CD4-positive, alpha-beta T cell treated with Interleukin-6 for 4 hours (primary cell): ENCODE measurements at regions not wholly inside any gene's neighbourhood (a gene's known extent, or its start where the extent isn't known, plus 50 kb on each side); places are given as distances from the start of the nearest gene placed in this dataset.

Source experiments
- DNase-seq: peaks from one replicate; pipeline ENCODE4 v3.0.0-alpha.2; 2020; ENCODE audit warnings: mixed read lengths

DNA sequence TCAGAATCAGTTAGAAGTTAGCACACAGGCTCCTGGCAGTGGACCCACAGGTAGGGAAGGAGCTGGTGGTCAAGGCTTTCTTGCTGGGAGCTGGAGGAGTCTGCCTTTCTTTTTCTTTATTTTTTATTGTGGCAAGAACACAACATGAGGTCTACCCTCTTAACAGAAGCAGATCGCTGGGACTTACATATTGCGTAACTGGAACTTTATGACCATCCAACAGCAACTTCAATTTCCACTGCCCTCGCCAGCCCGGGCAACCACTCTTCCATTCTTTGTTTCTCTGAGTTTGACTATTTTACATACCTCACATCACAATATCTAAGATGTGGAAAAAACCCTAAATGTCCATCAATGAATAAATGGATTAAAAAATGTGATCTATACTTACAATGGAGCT is 147.8 kb upstream of the AJAP1 start:
- no peak for DNase-seq

DNA sequence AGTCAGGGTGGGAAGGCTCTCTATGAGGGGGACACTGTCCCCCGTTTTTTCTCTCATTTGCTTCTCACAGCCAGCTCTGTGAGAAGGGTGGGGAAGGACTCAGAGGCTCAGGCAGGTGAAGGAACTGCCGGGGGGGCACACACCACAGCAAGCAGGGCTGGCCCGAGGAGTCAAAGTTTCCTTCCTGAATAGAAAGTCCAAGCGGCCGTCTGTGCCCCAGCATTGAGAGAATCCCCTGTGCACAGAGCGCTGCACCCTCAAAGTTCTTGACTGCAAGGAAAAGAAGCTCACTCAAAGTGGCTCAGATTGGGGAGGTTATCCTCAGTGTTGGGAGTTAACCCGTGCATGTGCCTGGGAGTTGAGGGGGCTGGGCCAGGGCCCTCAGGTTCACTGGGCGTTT is 145.2 kb upstream of the AJAP1 start:
- DNase-seq, result no peak

DNA sequence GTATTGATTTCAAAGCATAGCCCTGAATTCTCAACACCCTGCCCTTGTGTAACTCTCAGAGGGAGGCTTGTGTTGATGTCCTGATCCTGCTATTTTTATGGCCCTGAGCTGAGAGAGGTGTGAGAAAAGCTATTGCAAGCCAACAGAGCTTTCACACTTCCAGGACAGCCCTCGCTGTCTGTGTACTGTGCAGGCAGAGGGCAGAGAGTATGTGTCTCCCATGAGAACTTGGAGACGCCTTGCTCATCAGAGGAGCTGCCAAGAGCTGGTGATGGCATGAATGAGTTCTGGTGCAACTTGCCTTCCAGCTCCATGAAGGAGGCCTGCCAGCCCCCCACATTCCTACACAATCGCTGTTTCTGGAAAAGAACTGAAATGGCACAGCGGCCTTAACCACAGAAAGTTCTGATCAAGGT is 144.1 kb upstream of the AJAP1 start:
- no peak for DNase-seq

DNA sequence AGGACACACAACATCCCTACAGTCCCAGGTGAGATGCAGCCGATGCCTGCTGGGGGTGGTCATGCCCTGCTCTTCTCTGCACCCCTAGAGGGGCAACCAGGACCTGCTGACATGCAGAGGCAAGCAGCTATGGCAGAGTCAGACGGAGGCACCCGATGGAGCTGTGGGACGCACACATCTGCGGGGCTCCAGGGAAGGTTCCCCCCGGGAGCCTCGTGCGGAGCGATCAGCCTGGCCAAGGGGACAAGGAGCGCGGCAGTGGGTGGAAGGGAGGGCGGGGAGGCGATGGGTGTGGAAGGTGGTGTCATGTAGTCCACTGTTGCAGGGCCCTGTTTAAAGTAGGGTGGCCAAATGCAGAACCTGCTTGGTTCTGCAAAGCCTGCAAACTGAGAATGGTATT is 143.0 kb upstream of the AJAP1 start:
- no peak for DNase-seq

DNA sequence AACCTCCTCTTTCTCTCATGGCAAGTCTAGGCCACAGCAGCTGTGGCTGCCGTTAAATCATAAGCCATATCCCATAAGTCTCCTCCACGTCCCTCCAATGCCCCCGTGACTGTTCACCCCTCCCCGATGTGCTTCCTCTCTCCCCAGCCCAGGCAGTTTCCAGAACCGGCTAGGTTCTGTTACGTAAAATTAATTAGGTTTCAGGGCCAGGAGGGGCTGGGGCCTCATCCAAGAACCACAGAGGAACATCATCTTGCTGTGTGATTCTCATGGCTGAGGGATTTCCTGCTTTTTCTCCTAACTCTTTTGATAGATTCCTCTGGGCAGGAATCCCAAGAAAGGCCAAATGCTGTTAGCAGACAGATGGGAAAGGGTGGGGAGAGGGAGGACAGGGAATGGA is 141.8 kb upstream of the AJAP1 start:
- DNase-seq, result no peak

DNA sequence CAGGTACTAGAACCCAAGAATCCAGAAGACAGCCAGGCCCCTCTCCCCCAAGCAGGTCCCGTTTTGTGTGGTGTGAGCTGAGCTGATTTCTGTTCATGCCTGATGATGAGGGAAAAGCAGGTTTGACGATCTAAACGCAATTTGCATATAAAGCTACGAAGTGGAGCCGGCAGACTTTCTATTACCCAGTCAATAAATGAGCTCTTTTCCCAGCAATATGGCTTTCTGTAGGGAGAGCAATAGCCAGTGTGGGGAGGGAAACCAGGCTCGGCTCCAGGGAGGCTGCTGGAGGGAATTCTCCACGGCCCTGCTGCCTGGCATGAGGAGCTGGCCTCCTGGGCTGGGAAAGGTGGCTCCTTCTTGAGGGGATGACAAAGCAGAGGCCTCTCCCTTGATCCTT is 140.7 kb upstream of the AJAP1 start:
- DNase-seq, result no peak

DNA sequence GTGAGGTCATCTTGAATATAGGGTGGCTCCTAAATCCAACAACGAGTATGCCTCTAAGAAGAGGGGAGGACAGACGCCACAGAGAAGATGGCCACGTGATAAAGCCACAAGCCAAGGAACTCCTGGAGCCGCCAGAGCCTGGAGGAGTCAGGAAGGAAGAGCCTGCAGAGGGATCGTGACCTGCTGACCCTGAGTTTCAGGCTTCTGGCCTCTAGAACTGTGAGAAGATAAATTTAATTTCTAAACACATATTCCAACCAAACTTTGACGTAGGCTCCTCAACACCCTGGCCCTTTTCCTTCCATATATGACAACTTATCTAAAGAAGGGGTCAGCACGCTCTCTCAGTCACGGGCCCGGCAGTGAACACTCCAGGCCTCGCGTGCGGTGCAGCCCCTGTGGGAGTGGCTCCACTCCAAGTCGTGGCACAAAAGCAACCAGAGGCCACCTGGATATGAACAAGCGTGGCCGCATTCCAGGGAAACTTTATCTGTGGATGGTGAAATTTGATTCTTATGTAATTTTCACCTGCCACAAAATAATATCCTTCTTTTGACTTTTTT is 138.6 kb upstream of the AJAP1 start:
- DNase-seq, result no peak

DNA sequence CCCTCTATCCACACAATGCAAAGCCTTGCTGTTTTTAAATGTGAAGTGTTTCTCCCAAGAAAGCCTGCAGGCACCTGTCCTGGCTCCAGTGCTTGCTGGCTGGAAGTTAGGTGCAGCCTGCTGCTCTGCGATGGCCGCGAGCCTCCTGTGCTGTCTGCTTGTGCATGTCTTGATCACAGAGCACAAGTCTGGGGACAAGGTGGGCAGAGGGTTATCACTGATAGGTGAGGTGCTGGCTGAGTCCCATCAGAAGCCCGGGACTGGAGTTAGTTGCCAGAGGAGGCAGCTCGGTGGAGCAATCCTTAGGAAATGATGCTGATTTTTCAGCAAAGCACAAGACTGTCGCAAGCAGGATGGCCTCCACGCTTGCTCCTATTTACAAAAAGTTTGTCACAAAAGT is 137.8 kb upstream of the AJAP1 start:
- DNase-seq, result no peak

DNA sequence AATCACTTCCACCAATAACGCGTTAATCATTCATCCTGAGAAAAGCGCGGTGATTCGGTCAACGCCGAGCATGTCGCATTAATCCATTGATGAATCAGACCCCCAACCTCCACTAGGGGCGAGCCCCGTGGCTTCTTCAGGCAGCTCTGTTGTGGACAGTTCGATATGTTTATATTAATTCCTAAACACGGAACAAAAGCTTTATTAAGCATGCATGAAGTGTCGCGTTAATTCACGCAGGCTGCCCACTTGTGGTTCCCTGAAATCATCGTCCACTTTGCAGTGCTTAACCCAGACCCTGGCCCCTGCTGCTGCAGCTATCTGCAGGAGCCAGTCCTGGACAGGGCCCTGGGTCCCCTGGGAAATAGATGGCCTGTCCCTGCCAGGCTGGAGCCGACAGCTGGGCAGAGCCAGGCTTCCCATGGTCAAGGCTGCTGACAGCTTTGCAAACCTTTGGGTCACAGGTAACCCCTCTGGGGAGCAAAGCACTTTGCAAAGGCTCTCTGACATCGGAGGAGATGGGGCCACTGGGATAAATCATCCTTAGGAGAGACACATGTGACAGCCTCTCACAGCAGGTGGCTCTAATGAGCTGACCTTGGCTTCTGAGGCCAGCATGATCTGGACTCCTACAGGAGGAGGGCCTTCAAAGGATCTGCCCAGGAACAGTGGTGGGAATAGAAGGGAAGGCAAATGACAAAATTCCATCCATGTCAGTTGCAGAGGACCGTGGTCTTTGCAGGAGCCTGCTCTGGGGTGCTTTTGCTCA is 137.0 kb upstream of the AJAP1 start:
- DNase-seq, result no peak

DNA sequence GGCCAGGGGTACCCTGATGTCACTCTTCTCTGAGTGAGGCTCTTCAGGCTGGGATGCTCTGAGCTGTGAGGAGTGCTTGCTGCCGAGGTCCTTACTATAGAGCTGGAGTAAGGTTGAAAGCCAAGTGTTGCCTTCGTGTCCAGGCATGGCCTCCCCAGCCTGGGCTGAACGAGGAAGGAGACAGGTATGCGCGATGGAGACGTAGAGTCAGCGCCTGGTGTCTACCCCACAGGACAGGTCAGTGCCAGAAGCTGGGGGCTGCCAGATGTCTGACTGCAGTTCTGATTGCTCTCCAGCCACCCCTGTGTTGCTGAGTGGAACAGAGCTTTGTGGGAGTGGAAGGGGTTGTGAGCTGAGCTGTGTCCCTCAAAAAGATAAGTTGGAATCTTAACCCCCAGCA is 135.8 kb upstream of the AJAP1 start:
- DNase-seq, result no peak

DNA sequence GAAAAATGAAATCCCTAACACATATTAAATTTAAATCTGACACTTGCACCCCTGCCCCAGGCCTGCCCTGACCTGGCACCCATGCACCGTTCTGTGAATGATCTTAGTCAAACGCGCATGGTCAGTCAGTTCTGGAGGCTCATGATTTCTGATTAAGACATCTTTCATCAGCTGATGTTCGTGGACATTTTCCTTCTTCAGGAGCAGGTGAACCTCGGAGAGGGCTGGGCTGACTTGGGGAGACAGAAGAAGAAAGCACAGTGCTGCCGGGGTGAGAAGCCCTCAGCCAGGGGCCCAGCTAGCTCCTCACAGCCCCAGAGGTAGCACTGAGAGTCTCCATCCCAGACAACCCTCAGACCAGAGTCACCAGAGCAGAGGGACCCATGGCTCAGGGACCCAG is 134.5 kb upstream of the AJAP1 start:
- no peak for DNase-seq

DNA sequence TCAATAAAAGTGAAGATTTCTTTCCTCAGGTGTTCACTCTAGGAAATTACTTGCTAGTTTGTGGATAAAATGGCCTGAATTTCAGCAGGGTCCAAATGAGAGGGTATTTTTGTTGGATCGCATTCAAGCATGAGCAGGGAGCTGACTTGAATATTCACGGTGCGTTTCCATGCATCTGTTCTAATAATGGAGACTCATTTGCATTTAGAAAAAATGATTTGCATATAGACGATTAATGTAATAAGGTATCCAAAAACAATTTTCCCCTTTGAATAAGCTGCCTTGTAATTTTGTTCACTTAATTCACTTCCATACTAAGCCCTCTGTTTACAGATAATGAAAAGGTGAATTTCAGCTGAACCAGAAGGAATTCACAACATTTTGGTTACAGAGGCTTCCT is 130.9 kb upstream of the AJAP1 start:
- DNase-seq, result no peak

DNA sequence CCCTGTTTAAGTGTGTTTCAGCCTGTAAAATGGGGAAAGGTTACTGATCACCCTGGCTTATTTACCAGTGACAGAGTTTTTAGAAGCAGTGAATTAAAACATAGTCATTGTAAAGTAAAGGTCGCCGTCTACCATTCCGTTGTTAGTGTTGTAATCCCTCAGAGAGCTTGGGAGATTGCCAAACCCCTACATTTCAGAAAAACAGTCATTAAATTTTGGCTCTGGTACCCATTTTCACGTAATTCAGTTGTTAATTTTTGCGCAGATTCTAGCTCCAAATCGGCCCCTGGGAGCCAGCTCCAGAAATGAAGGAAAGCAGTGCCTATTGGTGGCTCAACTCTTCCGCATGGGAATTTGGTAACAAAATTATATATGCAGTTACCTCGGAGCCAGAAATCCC is 127.7 kb upstream of the AJAP1 start:
- no peak for DNase-seq

DNA sequence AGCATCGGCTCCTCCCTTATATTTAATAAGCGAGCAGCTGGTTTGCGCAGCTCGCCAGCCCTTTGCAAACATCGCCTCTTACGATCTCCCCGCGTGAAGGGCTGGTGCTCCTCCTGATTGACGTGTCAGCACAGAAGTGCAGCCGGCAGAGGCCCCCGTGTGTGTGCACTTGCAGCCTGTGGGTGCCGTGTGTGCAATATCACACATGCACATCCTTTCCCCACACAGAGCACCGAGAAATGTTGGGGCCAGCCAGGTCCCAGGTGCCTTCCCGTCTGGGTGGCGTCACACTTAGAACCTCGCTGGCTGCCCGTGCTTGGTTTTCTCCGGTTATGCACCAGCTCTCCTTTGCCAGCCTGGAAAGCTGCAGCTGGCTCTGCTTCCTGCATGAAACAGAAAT is 126.6 kb upstream of the AJAP1 start:
- no peak for DNase-seq

DNA sequence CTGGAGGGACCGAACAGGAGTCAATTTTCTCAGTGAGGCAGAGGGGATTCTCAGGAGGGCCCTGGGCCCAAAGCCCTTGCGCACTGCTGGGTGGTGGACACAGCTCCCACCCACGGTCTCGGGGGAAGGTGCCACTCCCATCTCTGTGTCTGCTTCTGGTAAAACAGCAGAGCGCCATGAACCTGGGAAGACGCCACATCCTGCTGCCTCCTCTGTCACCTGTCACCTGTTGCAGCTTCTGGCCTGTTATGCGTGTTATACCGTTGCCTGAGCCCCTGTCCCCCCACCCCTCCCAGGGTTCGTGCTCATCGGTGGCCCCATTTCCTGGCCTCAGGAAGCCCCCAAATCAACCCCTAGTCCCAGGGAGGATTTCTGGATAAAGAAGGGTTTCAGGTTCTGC is 125.8 kb upstream of the AJAP1 start:
- no peak for DNase-seq

DNA sequence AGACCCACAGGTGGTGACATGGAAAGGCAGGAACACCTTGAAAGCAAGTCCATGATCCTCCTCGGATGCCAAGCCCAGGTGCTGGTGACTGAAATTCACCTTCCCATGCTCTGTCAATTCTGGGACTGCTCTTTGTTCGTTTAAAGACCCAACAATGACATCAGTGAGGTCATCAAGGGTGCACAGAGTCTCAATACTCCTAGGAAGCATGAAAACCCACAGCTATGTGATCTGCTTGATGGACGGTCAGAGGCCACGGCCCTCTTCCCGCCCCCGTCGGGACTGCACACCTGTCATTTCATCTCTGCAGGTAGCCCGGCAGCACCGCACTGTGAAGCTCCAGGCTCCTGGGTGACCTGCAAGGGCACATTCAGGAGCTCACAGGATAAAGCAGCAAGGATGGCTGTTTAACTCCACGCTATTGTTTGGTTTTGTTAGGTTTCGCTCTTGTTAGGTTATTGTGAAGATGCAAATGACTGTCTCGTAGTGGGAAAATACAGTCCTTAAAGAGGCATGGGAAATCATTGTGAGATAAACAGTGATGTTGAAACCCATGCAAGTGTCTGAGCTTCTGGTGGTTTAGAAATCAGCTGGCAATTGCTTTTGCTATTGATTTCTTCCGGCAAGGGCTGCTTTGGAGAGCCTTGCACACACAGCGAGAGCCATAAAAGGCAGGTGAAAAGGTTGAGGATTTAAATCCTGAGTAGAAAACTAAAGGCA is 124.8 kb upstream of the AJAP1 start:
- no peak for DNase-seq

DNA sequence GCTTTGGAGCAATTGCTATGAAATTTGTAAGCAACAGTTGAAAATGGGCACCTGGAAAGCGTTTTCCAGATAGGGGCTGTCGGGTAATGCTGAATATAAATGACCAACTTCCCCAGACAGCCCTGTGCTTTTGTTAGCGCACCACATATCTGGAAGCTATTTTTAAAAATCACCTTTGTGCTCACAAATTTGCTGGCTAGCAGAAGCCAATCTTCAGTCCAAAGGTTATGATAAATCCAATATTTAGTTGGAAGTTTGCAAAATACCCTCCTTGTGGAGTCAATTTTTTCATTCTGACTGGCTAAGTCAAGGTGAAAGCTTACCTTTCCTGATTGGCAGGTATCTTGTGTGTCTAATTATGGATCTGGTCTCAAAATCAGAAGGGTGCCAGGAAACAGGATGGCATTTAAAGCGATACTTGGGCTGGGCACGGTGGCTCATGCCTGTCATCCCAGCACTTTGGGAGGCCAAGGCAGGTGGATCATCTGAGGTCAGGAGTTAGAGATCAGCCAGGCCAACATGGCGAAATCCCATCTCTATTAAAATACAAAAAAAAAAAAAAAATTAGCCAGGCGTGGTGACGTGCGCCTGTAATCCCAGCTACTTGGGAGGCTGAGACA is 124.1 kb upstream of the AJAP1 start:
- DNase-seq, result no peak

DNA sequence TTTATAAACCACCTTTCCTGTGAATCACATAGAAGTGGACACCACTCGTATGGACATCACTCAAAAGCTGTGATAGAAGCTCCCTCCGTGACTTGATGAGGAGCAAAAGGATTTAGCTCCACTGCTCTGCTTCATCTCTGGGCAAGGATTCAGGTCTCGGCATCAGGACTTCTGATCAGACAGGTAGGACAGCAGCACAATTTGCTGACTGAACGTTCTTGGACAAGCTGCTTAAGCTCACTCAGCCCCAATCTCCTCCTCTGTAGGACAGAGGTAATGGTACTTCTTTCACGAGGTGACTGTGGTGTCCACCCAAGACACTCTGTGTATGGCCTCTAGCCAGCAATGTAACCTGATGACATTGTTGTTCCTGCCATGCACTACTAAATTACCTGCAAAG is 122.6 kb upstream of the AJAP1 start:
- DNase-seq, result no peak

DNA sequence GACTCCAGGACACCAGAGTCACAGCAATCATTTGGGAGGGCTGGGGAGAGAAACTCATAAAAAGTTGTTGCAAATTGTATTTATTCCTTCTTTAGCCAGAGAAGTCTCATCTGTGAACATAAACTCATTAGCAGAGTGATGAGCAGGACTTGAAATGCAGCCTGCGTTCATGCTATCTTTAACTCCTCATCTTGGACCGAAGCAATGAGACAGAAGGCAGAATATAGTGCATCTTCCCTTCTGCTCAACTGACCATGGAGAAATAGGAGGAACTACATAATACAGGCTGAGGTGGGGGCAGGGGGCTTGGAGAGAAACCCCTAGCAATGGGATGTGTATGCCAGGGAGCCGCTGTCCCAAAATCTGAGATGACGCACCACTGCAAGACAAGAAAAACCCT is 121.8 kb upstream of the AJAP1 start:
- no peak for DNase-seq

DNA sequence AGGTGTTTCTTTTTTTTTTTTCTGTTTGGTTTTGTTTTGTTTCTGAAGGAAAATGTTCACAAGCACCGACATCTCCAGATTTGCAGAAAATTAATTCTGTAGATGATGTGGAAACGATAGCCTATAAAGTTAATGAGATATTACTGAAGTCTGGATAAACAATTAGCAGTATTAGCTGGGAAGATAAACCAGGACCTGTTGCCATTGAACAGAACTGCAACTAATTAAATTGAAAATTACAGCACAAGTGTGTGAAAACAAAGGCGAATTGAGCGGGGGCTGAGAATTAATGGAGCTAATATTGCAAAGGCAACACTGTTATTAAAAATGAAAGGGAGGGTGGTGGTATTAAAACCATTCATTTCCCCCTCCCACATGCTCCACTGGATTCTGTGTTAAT is 107.5 kb upstream of the AJAP1 start:
- DNase-seq, result no peak

DNA sequence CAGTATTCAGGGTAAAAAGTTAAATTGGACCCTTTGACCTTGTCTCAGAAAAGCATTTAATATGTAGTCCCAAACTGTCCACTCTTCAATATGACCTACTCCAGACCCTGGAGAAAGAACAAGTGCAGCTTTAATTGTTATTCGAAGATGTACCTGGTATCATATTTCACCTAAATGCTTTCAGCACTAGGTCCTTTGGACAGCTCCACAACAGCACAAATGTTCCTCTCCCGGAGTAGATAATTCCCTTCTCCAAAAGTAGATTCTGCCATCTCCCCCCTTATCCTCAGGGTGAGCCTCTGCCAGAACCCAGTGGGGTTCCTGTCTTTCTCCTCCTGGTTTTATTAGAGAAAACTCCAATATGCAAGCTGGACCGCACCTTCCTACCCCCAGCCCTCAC is 104.5 kb upstream of the AJAP1 start:
- DNase-seq, result no peak

DNA sequence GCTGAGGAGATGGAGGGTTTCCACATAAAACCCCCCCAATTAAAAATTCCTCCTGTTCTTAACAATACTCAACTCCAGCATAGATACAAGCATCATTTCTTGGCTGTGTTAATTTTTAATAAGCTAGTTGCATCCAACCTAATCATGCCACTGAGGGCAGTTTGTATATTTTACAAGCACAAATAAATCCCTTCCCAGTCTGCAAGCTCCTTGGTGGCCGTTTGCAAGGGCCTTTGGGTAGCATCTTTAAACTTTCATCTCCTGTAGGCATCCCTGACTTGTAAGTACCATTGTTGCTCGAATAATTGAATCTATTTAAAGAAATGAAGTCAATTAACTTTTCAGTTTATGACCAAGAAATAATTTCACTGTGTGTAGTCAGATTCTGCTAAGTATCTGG is 103.5 kb upstream of the AJAP1 start:
- no peak for DNase-seq

DNA sequence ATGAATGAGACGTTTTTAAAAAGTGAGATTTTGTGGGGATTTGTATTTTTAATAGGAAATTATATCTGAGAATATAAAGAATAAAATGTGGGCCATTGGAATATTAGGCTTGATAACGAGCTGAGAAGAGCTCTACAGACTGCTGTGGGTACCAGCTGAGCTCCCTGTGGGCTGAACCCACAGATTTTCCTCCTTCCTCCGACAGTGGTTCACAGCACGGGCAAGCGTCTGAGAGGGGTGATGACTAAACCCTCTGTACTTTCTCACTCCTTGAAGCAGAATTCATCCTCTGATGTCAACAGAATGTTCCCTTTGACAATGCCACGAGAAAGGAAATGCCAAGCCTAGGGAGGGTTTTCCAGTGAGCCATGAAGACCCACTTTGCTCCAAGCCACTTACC is 102.7 kb upstream of the AJAP1 start:
- DNase-seq, result no peak

DNA sequence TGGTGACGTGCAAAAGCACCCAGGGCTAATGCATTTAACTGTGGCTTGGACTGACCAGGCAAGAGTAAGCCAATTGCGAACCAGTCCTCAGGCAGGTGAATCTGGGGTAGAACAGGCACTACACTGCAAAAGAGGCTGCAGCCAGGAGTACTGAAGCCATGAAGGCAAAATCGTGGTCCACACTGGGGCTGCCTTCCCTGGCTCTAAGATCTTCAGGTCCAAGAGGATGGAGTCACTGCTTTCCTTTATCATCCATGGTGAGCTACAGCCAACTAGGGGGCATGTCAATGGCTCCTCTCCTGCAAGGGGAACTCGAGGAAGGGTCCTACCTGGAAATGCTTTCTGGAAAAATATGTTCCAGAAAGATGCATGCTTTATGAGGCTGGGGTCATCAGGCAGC is 100.6 kb upstream of the AJAP1 start:
- no peak for DNase-seq
